Stimulated activated CD8-positive, alpha-beta memory T cell treated with anti-CD3 and anti-CD28 coated beads, Interleukin-2, amount 100 ng/mL, for 48 hours (primary cell): ENCODE measurements at regions not wholly inside any gene's neighbourhood (a gene's known extent, or its start where the extent isn't known, plus 50 kb on each side); places are given as distances from the start of the nearest gene placed in this dataset.
"Not testable (repeated sequence)": the region's sequence is repeated elsewhere in the genome, so short reads cannot be mapped to it uniquely, and the experiment has no call there.

Experiments used
- DNase-seq, 2 donors: peaks; one replicate each; pipeline ENCODE4 v3.0.0-alpha.2; 2020; ENCODE audit warnings: low read depth in 2 of 2

GRCh38 chr4:38466401-38466800 lies 197.6 kb upstream of the KLF3 start:
- DNase-seq: no peak

- DNase-seq: no peak
Observed at GRCh38 chr4:38467296-38467695, 196.7 kb upstream of the KLF3 start.

- DNase-seq: no peak
Observed at GRCh38 chr4:38468339-38468866, 195.6 kb upstream of the KLF3 start.

GRCh38 chr4:38469410-38469809 lies 194.6 kb upstream of the KLF3 start:
- no peak for DNase-seq

GRCh38 chr4:38470735-38471262 lies 193.2 kb upstream of the KLF3 start:
- no peak for DNase-seq

- no peak for DNase-seq
Observed at GRCh38 chr4:38482696-38483095, 181.3 kb upstream of the KLF3 start.

GRCh38 chr4:38483628-38484027 lies 180.4 kb upstream of the KLF3 start:
- not testable (repeated sequence) for DNase-seq

- DNase-seq: no peak
Observed at GRCh38 chr4:38489011-38489861, 174.8 kb upstream of the KLF3 start.

GRCh38 chr4:38489924-38490639 lies 173.9 kb upstream of the KLF3 start:
- no peak for DNase-seq

GRCh38 chr4:38490753-38491446 lies 173.1 kb upstream of the KLF3 start:
- DNase-seq: no peak

GRCh38 chr4:38491854-38492478 lies 172.0 kb upstream of the KLF3 start:
- DNase-seq: no peak

GRCh38 chr4:38493066-38493465 lies 170.9 kb upstream of the KLF3 start:
- DNase-seq: no peak

GRCh38 chr4:38495446-38495845 lies 168.6 kb upstream of the KLF3 start:
- DNase-seq: no peak

- no peak for DNase-seq
Observed at GRCh38 chr4:38497121-38497520, 166.9 kb upstream of the KLF3 start.

- no peak for DNase-seq
Observed at GRCh38 chr4:38499101-38499500, 164.9 kb upstream of the KLF3 start.

- no peak for DNase-seq
Observed at GRCh38 chr4:38500433-38500832, 163.6 kb upstream of the KLF3 start.

GRCh38 chr4:38501698-38502097 lies 162.3 kb upstream of the KLF3 start:
- DNase-seq: no peak

GRCh38 chr4:38503689-38504395 lies 160.2 kb upstream of the KLF3 start:
- DNase-seq: no peak

GRCh38 chr4:38504396-38504715 lies 159.6 kb upstream of the KLF3 start:
- no peak for DNase-seq

- DNase-seq: no peak
Observed at GRCh38 chr4:38509551-38509950, 154.4 kb upstream of the KLF3 start.

- no peak for DNase-seq
Observed at GRCh38 chr4:38510201-38510600, 153.8 kb upstream of the KLF3 start.
